OCI-LY1 (cell line): ENCODE measurements at regions not wholly inside any gene's neighbourhood (a gene's known extent, or its start where the extent isn't known, plus 50 kb on each side); places are given as distances from the start of the nearest gene placed in this dataset.

Source experiments
- H2AFZ ChIP-seq: fragments of 200-600 bp; sonication (generic), shearing (Covaris generic); 2 replicates; pipeline ENCODE4 v1.6.0; 2014; ENCODE audit warnings: antibody characterized with exemption, mild to moderate bottlenecking, low read length
- H3F3A ChIP-seq: fragments of 200-600 bp; sonication (generic), shearing (Covaris generic); 2 replicates; pipeline ENCODE4 v1.6.0; 2014; ENCODE audit warnings: mild to moderate bottlenecking, antibody characterized with exemption, low read length, moderate library complexity; ENCODE audit not compliant: insufficient read depth
- H3K27ac ChIP-seq: fragments of 200-600 bp; sonication (generic); 2 replicates; pipeline ENCODE4 v1.5.1; 2014; ENCODE audit warnings: low read length, mixed run types, mild to moderate bottlenecking, low read depth; ENCODE audit not compliant: poor library complexity, severe bottlenecking
- H3K27me3 ChIP-seq: fragments of 200-600 bp; sonication (generic); 2 replicates; pipeline ENCODE4 v1.6.0; 2014; ENCODE audit warnings: antibody characterized with exemption, mild to moderate bottlenecking, low read length, moderate library complexity; ENCODE audit not compliant: insufficient read depth
- H3K36me3 ChIP-seq: fragments of 200-600 bp; sonication (generic); 2 replicates; pipeline ENCODE4 v1.6.1; 2014; ENCODE audit warnings: mild to moderate bottlenecking, antibody characterized with exemption, low read length, moderate library complexity, mixed read lengths; ENCODE audit not compliant: insufficient read depth
- H3K4me1 ChIP-seq: fragments of 200-600 bp; sonication (generic); 2 replicates; pipeline ENCODE4 v1.5.1; 2014; ENCODE audit warnings: mild to moderate bottlenecking, low read length, moderate library complexity; ENCODE audit not compliant: insufficient read depth, severe bottlenecking
- H3K4me2 ChIP-seq: fragments of 200-600 bp; sonication (generic), shearing (Covaris generic); 2 replicates; pipeline ENCODE4 v1.6.1; 2014; ENCODE audit warnings: low read length
- H3K4me3 ChIP-seq: fragments of 200-600 bp; sonication (generic); 2 replicates; pipeline ENCODE4 v1.5.1; 2014; ENCODE audit warnings: low read length, low read depth, mild to moderate bottlenecking, mixed read lengths; ENCODE audit not compliant: poor library complexity, severe bottlenecking
- H3K79me2 ChIP-seq: fragments of 200-600 bp; shearing (Covaris generic); 2 replicates; pipeline ENCODE4 v1.6.1; 2016; ENCODE audit warnings: mixed run types, low read length, mixed read lengths; ENCODE audit not compliant: insufficient read depth
- H3K9ac ChIP-seq: fragments of 200-600 bp; sonication (generic), shearing (Covaris generic); 2 replicates; pipeline ENCODE4 v1.6.1; 2014; ENCODE audit warnings: mild to moderate bottlenecking, low read length, mixed read lengths
- H3K9me2 ChIP-seq: fragments of 200-600 bp; sonication (generic), shearing (Covaris generic); 2 replicates; pipeline ENCODE4 v1.6.1; 2014; ENCODE audit warnings: low read depth, mild to moderate bottlenecking, low read length, mixed read lengths
- H3K9me3 ChIP-seq: fragments of 200-600 bp; shearing (Covaris generic); 2 replicates; pipeline ENCODE4 v1.6.1; 2014; ENCODE audit warnings: low read length, mixed read lengths
- H4K20me1 ChIP-seq: fragments of 200-600 bp; sonication (generic), shearing (Covaris generic); 2 replicates; pipeline ENCODE4 v1.6.0; 2016; ENCODE audit warnings: mild to moderate bottlenecking, low read length; ENCODE audit not compliant: insufficient read depth
- CTCF ChIP-seq: fragments of 200-600 bp; sonication (generic), shearing (Covaris generic); IDR thresholded peaks from 2 replicates; pipeline ENCODE4 v1.5.1; 2017; ENCODE audit warnings: mild to moderate bottlenecking, antibody characterized with exemption, low read length, moderate library complexity, mixed read lengths
- EZH2 ChIP-seq: fragments of 200-600 bp; sonication (generic), shearing (Covaris generic); IDR thresholded peaks from 2 replicates; pipeline ENCODE4 v1.8.0; 2017; ENCODE audit warnings: borderline replicate concordance, mixed run types, mild to moderate bottlenecking, antibody characterized with exemption, low read length, moderate library complexity, mixed read lengths

GRCh38 chr1:201766131-201766866 is 62.7 kb upstream of the IPO9 start:
- H3K36me3 ChIP-seq, result no peaks in the 10 kb centered on the region
- H4K20me1 ChIP-seq, result no peaks in the 10 kb centered on the region
- TF ChIP-seq EZH2, result no peak
- TF ChIP-seq CTCF, result no peak
- no peaks in the 10 kb centered on the region for H3K4me1 ChIP-seq
- no peak overlapping the region for H3K4me3 ChIP-seq
- no peak overlapping the region for H3K4me2 ChIP-seq
- H2AFZ ChIP-seq, result no peak overlapping the region
- no peaks in the 10 kb centered on the region for H3K27me3 ChIP-seq
- H3K9me3 ChIP-seq, result no peaks in the 10 kb centered on the region
- no peak overlapping the region for H3K9ac ChIP-seq
- no peaks in the 10 kb centered on the region for H3F3A ChIP-seq
- no peaks in the 10 kb centered on the region for H3K79me2 ChIP-seq
- H3K9me2 ChIP-seq, result no peaks in the 10 kb centered on the region
- no peak overlapping the region for H3K27ac ChIP-seq

GRCh38 chr1:201767339-201767738 is 61.6 kb upstream of the IPO9 start:
- Histone ChIP-seq H3K4me3 (no peak overlapping the region), H2AFZ (no peak overlapping the region), H4K20me1 (no peaks in the 10 kb centered on the region), H3K9ac (no peak overlapping the region), H3K79me2 (no peaks in the 10 kb centered on the region), H3K27ac (no peak overlapping the region), H3K4me1 (no peaks in the 10 kb centered on the region), H3K4me2 (no peak overlapping the region), H3K9me3 (0 out of 2 replicates have a peak, but pooled peaks cover 5% of the 10 kb centered on the region), H3K9me2 (no peaks in the 10 kb centered on the region), H3K36me3 (no peaks in the 10 kb centered on the region), H3K27me3 (no peaks in the 10 kb centered on the region), H3F3A (no peaks in the 10 kb centered on the region)
- TF ChIP-seq EZH2 (no peak), CTCF (no peak)

- no peaks in the 10 kb centered on the region for H3K9me2 ChIP-seq
- H3K27me3 ChIP-seq, result no peaks in the 10 kb centered on the region
- H4K20me1 ChIP-seq, result no peaks in the 10 kb centered on the region
- no peak overlapping the region for H3K9ac ChIP-seq
- H2AFZ ChIP-seq, result no peak overlapping the region
- no peaks in the 10 kb centered on the region for H3F3A ChIP-seq
- TF ChIP-seq CTCF (no peak), EZH2 (no peak)
- no peak overlapping the region for H3K4me3 ChIP-seq
- no peak overlapping the region for H3K27ac ChIP-seq
- no peaks in the 10 kb centered on the region for H3K4me1 ChIP-seq
- 0 out of 2 replicates have a peak, but pooled peaks cover 5% of the 10 kb centered on the region for H3K9me3 ChIP-seq
- H3K36me3 ChIP-seq, result no peaks in the 10 kb centered on the region
- no peaks in the 10 kb centered on the region for H3K79me2 ChIP-seq
- no peak overlapping the region for H3K4me2 ChIP-seq
Measured at GRCh38 chr1:201769072-201769471, 59.9 kb upstream of the IPO9 start.
